ENCODE measurements at regions not wholly inside any gene's neighbourhood (a gene's known extent, or its start where the extent isn't known, plus 50 kb on each side); places are given as distances from the start of the nearest gene placed in this dataset.

GRCh38 chr15:91593067-91593466 lies 260.4 kb upstream of the SLCO3A1 start:
- no peak for TF ChIP-seq CTCF (IDR thresholded peaks at IDR 0.05; ENCODE audit: low read depth, low read length)
- in situ Hi-C loops (cut with HindIII; ENCODE audit: low sequenced_read_pairs): no loop called here
- no peak overlapping the region for H3K4me3 ChIP-seq (ENCODE audit: low read depth, low read length)
- DNase-seq (ENCODE audit: low read depth, low spot score): peak; percentile 60

- TF ChIP-seq CTCF (IDR thresholded peaks at IDR 0.05; ENCODE audit: low read depth, low read length): no peak
- in situ Hi-C loops (cut with HindIII; ENCODE audit: low sequenced_read_pairs): no loop called here
- peak; percentile 4 for DNase-seq (ENCODE audit: low read depth, low spot score)
Measured at GRCh38 chr15:91593653-91594052, 259.9 kb upstream of the SLCO3A1 start.

GRCh38 chr15:91599261-91599660 lies 254.2 kb upstream of the SLCO3A1 start:
- no peak overlapping the region for H3K4me3 ChIP-seq (ENCODE audit: low read depth, low read length)
- in situ Hi-C loops (cut with HindIII; ENCODE audit: low sequenced_read_pairs): no loop called here
- no peak for TF ChIP-seq CTCF (IDR thresholded peaks at IDR 0.05; ENCODE audit: low read depth, low read length)
- DNase-seq (ENCODE audit: low read depth, low spot score): no peak

More at GRCh38 chr15:91593653-91594052, 259.9 kb upstream of the SLCO3A1 start:
- no peak overlapping the region for H3K4me3 ChIP-seq (ENCODE audit: low read depth, low read length)

- no peak overlapping the region for H3K4me3 ChIP-seq (ENCODE audit: low read depth, low read length)
- TF ChIP-seq CTCF (IDR thresholded peaks at IDR 0.05; ENCODE audit: low read depth, low read length): no peak
- peak; percentile 59 for DNase-seq (ENCODE audit: low read depth, low spot score)
- in situ Hi-C loops (cut with HindIII; ENCODE audit: low sequenced_read_pairs): no loop called here
Measured at GRCh38 chr15:91603384-91604080, 250.0 kb upstream of the SLCO3A1 start.

GRCh38 chr15:91604122-91604521 lies 249.4 kb upstream of the SLCO3A1 start:
- no peak overlapping the region for H3K4me3 ChIP-seq (ENCODE audit: low read depth, low read length)
- no peak for TF ChIP-seq CTCF (IDR thresholded peaks at IDR 0.05; ENCODE audit: low read depth, low read length)
- no peak for DNase-seq (ENCODE audit: low read depth, low spot score)
- in situ Hi-C loops (cut with HindIII; ENCODE audit: low sequenced_read_pairs): no loop called here

- H3K4me3 ChIP-seq (ENCODE audit: low read depth, low read length): no peak overlapping the region
- no peak for DNase-seq (ENCODE audit: low read depth, low spot score)
- no peak for TF ChIP-seq CTCF (IDR thresholded peaks at IDR 0.05; ENCODE audit: low read depth, low read length)
- in situ Hi-C loops (cut with HindIII; ENCODE audit: low sequenced_read_pairs): no loop called here
Measured at GRCh38 chr15:91605576-91605975, 247.9 kb upstream of the SLCO3A1 start.

All from astrocyte of the spinal cord (primary cell).